ENCODE measurements at regions not wholly inside any gene's neighbourhood (a gene's known extent, or its start where the extent isn't known, plus 50 kb on each side); places are given as distances from the start of the nearest gene placed in this dataset.

DNA sequence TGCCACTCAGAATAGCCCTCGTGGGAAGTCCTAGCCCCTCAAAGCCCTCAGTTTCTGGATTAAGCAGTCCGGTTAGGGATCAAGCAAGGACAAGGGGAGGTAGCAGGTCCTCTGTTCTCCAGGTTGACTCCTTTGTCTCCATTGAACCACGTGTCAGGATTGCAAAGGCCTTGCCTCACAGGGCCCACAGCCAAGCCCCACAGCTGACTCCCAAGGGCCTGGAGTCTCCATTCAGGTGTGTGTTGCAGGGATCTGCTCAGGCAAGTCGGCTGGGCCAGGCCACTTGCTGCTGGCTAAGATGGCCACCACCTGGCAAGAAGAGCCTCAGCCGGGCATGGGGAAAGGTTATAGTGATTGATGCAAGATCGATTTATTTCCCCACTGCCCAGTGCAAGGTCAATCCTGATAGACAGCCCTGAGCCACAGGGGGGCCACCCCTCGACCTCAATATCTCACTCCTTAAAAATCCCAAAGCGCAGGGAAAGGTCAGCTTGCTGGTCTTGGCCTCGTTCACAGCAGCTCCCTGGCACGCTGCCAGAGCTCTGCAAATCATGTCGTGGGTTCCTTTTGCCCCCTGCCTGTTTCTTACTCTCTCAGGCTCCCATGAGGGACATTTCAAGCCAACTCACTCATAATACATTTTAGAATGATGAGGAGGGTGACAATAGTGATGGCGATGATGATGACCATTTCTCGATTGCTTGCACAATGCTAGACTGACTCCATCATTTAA lies 75.9 kb downstream of the EDN3 start:
- no peak for DNase-seq

DNA sequence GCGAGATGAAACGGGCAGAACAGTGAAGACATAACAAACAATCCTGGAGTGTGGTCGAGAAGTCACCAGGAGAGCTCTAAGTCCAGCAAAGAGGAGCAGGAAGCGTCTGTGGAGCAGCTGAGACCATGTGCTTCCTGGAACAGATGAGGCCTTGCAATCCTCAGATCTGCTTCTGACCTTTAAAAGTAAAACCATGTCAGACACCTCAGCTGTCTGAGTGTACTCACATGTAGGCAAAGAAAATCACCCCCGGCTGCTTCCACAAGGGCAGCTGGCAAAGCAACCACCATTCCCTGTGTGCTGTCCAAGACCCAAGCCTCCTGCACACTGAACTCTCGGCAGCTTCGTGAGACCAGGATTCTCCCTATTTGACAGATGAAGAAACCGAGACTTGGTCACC lies 76.6 kb downstream of the EDN3 start:
- no peak for DNase-seq

DNA sequence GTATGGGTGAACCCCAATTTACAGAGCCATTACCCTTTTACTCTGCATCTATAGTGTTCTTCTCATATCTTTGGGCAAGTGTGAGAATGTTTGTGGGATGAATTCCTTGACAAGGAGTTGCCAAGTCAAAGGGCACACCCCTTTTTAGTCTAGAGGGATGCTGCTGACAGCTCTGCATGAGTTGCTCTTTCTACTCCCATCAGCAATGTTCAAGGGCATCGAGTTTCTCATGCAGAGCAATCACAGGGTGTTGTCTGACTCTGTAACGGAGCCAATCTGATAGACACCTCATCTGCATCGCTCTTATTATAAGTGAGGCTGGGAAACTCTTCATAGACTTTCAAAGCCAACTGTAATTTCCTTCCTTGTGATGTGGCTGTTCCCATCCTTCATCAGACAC lies 77.4 kb downstream of the EDN3 start:
- DNase-seq = no peak

GRCh38 chr20:59378396-59378795 lies 78.0 kb downstream of the EDN3 start:
- DNase-seq = no peak

GRCh38 chr20:59378966-59379365 lies 78.6 kb downstream of the EDN3 start:
- no peak for DNase-seq

DNA sequence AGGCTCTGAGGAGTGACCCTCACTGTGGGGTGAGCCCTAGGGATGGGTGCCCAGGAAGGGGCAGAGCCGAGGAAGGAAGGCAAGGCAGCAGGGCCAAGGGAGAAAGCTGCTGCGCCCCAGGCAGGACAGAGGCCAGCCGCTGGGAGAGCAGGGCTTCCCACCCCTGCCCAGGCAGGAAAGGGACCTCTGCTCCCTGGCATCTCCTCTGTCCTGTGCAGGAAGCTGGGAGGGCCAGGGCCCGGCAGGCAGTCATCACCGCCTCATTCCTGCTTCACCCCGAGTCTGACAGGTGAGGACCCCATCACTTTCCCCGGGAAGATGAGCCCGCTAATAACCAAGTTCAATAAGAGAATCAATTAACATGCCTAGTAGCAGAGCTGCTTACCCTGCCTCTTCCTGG lies 81.3 kb downstream of the EDN3 start:
- DNase-seq = no peak

GRCh38 chr20:59382157-59382725 lies 81.8 kb downstream of the EDN3 start:
- no peak for DNase-seq

DNA sequence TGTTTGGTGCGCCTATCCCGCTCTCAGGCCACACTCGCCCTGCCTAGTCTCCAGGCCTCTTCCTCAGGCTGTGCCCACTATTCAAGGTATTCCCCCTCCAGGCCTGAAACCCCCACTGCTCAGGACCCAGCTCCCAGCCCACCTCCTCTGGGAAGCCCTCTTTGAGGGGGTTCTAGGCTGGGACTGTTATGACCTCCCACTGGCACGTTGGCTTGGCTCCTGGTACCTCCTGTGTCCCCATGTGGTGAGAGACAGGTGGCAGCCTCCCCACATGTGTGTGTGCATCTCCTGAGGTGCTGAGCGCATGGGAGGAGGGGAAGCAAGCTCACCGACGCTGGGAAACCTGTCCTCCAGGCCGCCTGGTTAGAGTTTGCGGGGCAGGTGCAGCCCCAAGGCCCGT lies 82.5 kb downstream of the EDN3 start:
- DNase-seq = no peak

- DNase-seq = no peak
These were observed 84.6 kb downstream of the EDN3 start for GRCh38 chr20:59385038-59385437.

DNA sequence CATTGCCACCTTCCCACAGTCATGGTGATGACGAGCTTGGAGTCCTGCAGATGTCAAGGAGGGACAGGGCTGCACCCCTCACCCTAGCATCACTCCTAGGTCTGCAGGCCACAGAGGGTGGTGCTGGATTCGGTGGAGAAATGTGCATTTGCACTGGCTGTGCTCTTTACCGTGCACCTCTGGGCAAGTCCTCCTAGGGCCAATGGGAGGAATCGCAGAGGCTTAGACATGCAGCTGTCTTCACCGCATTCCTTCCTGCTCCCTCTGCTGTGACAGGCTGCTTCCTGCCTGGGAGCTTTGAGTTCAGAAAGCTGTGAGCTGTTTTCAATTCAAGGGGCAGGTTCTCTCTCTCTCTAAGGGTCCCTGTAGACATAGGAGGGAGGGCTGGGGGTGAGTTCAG lies 85.1 kb downstream of the EDN3 start:
- no peak for DNase-seq

- DNase-seq = no peak
These were observed 86.4 kb downstream of the EDN3 start for GRCh38 chr20:59386809-59387208.

DNA sequence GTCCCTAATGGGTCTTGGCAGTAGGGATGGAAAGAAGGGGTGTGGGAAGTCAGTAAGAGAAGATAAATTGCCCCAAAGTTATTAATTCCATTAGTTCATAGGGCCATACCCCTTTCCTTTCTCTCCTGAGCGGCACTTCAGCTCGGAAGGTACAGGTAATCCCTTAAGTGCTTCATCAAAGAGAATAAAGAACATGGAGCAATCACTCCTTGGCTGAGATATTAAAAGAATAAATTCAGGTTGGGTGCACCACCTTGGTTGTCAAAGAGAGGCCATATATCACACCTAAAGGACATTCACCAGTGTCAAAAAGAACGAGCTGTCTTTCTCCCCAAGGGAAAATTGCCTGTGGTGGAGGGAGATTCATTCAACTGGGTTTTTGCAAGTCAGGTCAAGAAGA lies 87.5 kb downstream of the EDN3 start:
- DNase-seq = no peak

DNA sequence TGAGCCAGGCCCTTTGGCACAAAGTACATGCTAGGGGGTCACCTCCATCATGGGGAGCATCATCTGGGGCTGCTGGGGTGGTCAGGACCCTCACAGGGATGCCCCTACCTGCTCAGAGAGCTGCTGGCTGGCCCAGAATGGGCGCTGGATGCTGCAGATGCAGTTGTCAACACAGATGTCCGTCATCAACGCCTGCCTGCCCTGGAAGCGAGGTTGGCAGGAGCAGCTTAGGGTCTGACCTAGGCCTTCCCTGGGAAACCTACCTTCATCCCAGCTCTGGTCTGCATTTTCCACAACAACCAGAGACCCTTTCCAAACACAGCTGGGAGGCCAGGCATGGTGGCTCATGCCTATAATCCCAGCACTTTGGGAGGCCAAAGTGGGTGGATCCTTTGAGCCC lies 88.0 kb downstream of the EDN3 start:
- no peak for DNase-seq

DNA sequence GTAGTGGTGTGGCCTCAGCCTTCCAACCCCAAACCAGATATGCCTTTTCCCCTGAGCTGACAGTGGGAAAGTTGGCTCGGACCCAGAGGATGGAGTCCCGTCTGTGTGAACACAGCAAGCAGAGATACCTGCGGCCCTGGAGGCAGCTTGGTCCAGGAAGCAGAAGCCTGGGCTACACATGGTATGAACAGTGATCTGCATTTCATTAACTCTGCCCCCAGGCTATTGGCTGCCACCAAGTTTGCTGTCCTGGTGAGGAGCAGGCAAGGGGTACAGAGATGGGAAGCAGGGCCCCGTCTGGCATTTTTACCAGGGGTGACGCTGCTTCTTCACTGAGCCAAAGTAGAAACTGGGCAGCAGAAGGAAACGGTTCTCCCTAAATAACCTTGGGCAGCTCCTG lies 90.0 kb downstream of the EDN3 start:
- DNase-seq = no peak

DNA sequence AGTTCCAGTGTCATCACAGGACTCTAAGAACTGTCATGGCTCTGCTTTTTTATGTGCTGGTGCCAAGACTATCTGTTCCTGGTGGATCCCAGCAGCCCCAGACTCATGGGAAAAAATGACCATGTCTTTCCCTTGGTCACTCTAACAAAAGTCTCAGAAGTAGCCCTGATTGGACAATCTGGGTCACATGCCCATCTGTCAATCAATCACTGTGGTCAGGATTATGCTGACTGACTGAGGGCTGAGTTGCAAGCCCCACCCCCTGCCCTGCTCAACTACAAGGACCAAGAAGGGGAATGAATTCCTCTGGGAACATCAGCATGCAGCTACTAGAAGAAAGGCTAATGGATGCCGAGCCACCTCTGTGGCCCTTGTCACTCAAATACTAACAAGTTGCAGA lies 91.6 kb downstream of the EDN3 start:
- DNase-seq = no peak

- no peak for DNase-seq
These were observed 92.3 kb downstream of the EDN3 start for GRCh38 chr20:59392736-59393135.

- DNase-seq = no peak
These were observed 92.7 kb downstream of the EDN3 start for GRCh38 chr20:59393142-59393541.

- DNase-seq = no peak
These were observed 95.3 kb downstream of the EDN3 start for GRCh38 chr20:59395729-59396128.

GRCh38 chr20:59398537-59399205 lies 98.3 kb downstream of the EDN3 start:
- DNase-seq = peak; percentile 38

GRCh38 chr20:59399426-59400099 lies 99.2 kb downstream of the EDN3 start:
- DNase-seq = no peak

- peak; percentile 41 for DNase-seq
These were observed 100.3 kb downstream of the EDN3 start for GRCh38 chr20:59400708-59401107.

- peak; percentile 29 for DNase-seq
These were observed 102.3 kb downstream of the EDN3 start for GRCh38 chr20:59402681-59403080.

DNA sequence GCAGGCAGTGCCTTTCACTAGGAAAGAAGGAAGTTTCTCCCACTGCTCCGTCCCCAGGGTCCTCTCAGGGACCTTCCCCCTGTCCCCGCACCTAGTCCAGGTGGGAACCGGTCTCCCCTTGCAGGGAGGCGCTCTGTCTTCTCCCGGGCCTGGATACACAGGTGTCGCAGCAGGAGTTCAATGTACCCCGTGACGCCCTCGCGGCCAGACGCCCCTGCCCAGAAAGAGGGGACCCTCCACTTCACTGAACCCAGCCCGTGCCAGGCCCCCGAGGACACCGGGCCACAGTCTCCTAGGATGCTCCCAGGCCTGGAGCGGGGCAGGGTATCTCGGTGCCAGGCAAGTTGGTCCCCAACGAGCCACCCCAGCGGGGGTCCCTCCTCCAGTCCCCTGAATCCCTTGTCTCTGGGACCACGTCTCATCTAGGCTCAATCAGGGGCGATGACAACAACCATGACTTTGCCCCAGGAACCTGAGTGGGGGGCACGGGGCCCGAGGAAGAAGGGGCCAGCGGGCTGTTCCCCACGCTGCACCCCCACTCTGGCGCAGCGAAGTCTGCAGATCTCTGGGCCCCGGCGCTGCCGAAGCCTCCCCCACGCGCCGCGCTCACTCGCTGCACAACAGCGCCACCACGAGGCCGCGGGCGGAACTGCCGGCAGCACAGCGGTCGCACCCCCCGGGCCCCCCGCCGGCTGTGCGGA lies 103.0 kb downstream of the EDN3 start:
- DNase-seq = peak; percentile 81

All from activated naive CD4-positive, alpha-beta T cell treated with anti-CD3 and anti-CD28 coated beads, Interleukin-2, amount 50 U/mL, for 16 hours (primary cell).